Loucy (cell line): ENCODE measurements at regions not wholly inside any gene's neighbourhood (a gene's known extent, or its start where the extent isn't known, plus 50 kb on each side); places are given as distances from the start of the nearest gene placed in this dataset.

ENCODE experiments used
- CTCF ChIP-seq: fragments of 200-600 bp; sonication (generic); conservative IDR thresholded peaks from 2 replicates; pipeline ENCODE4 v1.5.1; 2014; ENCODE audit warnings: mild to moderate bottlenecking, antibody characterized with exemption, low read length
- EZH2phosphoT487 ChIP-seq: fragments of 200-600 bp; IDR thresholded peaks from 2 replicates; pipeline ENCODE4 v1.6.1; 2018; ENCODE audit warnings: antibody characterized with exemption, mild to moderate bottlenecking, moderate library complexity, borderline replicate concordance

GRCh38 chr1:212203630-212204029, 81.6 kb upstream of the PPP2R5A start:
- TF ChIP-seq CTCF: no peak
- TF ChIP-seq EZH2phosphoT487: no peak
